Stimulated activated CD4-positive, alpha-beta T cell treated with anti-CD3 and anti-CD28 coated beads, TNF-alpha, amount 100 ng/mL, for 24 hours (primary cell): ENCODE measurements at regions not wholly inside any gene's neighbourhood (a gene's known extent, or its start where the extent isn't known, plus 50 kb on each side); places are given as distances from the start of the nearest gene placed in this dataset.
"Not testable (repeated sequence)": the region's sequence is repeated elsewhere in the genome, so short reads cannot be mapped to it uniquely, and the experiment has no call there.

Source experiments
- DNase-seq, 3 experiments: peaks; one replicate each; pipeline ENCODE4 v3.0.0-alpha.2; 2020; ENCODE audit warnings: low read depth in 3 of 3

DNA sequence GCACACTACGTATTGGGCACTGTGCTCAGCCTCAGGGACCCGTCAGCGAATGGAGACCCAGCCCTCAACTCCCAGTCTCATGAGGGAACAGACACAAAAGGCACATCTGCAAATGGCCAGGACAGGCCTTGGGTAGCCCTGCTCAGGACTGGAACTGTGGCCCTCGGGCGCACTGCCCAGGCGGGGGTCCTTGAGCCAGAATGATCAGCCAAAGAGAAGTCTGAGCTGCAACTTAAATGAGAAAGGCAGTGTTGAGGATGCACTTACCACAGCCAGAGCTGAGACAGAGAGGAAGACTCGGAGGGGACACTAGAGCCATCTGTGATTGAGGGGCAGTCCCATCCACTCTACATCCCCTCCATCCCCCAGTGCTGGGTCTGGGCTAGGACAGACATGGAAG lies 117.3 kb downstream of the C16orf95 start:
- no peak for DNase-seq

DNA sequence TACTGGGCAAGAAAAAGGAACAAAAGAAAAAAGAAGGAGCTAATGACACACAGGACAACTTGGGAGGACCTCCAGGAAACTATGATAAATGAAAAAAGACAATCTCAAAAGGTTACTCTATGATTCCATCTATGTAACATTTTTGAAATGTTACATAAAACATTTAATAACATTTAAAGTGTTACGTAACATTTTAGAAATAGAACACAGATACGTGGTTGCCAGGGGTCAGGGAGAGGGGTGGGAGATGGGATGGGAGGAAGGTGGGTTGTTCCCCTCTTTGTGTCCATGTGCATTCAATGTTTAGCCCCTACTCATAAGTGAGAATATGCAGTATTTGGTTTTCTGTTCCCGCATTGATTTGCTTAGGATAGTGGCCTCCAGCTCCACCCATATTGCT lies 116.6 kb downstream of the C16orf95 start:
- no peak for DNase-seq

DNA sequence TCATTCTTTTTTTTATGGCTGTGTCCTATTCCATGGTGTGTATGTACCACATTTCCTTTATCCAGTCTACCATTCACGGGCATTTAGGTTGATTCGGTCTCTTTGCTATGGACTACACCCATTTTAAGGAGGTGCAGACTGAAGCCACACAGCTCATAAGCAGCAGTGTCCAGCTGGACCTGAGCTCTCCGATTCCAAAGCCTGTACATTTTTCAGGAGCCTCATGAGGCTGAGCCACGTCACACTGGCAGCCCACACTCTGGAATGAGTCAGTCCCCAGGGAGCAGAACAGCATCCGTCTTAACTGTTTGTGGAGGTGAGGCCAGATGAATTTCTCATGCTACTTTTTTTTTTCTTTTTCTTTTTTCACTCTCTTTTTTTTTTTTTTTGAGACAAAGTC lies 116.1 kb downstream of the C16orf95 start:
- no peak for DNase-seq

DNA sequence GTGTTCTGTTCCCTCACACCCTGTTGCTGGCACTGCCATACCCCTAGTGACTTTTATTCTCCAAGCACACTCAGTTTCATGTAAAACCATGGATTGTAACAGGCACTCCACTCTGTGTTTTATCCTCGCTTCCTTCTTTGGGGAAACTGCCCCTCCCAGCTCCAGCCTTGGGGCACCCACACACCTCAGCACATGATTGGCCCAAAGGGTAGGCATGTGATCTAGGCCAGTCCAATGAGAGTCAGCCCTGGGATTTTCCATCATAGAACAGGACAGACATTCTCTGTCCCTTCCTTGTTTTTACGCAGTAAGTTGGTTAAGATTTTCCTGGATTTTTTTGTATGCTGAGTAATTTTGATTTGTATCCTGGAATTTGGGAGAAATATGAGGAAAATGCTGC lies 115.4 kb downstream of the C16orf95 start:
- no peak for DNase-seq

DNA sequence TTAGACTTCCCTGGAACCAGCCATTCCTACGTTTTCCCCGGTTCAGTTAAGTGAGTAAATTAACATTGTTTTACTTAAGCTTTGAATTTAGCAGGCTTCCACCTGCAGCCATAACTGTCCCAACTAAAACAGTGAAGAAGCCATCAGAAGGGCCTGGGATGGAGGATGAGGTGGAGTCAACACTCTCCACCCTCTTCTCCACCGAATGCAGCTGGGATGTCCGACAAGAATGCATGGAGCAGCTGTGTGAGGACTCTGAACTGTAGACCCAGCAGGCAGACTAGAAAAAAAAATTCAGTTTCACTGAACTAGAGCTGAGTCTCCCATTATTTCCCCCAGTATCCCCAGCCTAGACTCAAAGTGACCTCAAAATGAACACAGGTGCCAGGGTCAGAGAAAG lies 114.8 kb downstream of the C16orf95 start:
- DNase-seq, result no peak

DNA sequence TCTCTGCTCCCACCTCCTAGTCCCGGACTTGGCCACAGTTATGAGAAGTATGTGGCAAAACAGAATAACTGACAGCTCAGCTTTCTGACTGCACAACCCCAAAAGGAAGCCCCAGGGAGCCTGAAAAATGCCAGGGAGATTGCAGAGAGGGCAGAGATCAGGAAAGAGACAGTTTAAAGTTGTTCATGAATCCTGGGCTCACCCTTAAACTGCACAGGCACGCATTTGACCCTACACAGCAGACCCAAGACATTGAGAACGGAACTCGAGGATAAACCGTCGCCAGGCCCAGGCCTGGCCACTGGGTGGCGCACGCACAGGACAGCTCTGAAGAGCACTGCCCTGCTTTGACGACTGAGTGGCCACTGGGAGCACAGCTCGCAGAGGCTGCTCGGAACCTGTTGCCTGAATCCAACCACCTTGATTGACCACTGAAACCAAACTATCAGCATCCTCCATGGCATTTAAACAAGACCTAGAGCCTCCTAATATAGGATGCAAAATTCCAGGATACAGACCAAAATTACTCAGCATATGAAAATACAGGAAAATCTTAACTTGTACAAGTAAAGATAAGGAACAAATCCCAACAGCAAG lies 114.0 kb downstream of the C16orf95 start:
- peak in 2 of 3 experiments; percentile 4 to 58 for DNase-seq

DNA sequence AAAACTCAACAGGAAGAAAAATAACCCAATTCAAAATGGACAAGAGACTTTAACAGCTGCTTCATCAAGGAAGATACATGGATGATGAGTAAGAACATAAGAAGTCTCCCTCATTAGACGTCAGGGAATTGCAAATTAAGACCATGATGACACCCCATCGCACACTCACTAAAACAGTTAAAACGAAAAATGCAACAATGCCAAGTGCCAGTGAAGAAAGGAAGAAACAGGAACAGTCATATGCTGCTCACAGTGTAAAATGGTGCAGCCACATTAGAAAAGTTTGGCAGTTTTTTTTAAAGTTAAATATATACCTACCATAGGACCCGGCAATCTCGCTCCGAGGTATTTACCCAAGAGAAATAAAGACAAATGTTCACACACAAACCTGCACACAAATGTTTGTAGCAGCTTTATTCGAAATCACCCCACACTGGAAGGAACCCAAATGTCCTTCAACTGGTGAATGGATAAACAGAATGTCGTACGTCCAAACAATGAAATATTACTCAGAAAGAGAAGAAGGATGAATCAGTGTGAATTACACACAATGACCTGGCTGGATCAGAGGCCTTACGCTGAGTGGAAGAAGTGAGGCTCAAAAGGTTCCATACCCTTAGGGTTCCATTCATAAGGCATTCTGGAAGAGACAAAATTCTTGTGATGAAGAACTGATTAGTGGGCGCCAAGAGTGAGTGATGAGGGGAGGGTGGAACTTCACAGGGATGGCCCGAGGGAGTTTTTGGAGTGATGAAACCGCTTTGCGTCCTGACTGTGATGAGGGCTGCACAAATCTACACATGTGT lies 110.3 kb downstream of the C16orf95 start:
- DNase-seq, result no peak

DNA sequence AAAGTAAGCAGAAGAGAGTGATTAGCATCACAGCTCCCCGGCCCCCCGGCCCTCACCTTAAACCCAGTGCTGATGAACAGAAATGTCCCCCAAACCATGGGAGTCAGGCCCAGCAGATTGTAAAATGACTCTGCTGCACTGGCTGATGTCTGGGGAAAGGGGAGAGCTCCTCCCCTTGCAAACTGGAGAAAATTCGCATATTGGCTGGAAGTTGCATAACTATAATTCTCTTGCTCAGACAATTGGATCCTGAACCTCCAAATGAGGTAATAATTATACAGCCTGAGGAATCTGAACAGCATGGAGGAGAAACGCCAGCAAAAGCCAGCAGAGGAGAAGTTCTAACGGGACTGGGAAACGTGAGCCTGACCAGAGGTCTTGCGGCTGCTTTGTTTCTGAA lies 109.7 kb downstream of the C16orf95 start:
- DNase-seq, result no peak

DNA sequence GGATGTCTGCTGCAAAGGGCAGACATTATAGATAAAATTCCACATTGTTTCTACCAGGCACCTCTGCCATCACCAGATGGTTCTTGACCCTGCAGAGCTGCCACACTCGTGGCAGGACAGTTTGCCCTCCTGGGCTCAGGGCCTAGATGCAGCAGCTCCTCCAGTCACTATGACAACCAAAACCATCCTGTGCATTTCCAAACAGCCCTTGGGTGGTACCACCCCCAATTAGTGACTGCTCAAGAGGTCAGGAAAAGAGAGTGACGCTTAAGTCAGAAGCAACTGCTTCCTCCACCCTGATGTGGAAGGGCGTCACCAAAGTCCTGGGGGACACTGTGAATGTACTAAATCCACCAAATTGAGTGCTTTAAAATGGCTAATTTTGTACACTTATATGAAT lies 109.2 kb downstream of the C16orf95 start:
- DNase-seq, result no peak

DNA sequence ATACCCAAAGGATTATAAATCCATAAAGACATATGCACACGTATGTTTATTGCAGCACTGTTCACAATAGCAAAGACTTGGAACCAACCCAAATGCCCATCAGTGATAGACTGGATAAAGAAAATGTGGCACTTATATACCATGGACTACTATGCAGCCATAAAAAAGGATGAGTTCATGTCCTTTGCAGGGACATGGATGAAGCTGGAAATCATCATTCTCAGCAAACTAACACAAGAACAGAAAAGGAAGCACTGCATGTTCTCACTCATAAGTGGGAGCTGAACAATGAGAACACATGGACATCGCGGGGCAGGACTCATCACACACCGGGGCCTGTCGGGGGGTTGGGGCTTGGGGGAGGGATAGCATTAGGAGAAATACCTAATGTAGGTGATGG lies 108.2 kb downstream of the C16orf95 start:
- DNase-seq, result not testable (repeated sequence)

DNA sequence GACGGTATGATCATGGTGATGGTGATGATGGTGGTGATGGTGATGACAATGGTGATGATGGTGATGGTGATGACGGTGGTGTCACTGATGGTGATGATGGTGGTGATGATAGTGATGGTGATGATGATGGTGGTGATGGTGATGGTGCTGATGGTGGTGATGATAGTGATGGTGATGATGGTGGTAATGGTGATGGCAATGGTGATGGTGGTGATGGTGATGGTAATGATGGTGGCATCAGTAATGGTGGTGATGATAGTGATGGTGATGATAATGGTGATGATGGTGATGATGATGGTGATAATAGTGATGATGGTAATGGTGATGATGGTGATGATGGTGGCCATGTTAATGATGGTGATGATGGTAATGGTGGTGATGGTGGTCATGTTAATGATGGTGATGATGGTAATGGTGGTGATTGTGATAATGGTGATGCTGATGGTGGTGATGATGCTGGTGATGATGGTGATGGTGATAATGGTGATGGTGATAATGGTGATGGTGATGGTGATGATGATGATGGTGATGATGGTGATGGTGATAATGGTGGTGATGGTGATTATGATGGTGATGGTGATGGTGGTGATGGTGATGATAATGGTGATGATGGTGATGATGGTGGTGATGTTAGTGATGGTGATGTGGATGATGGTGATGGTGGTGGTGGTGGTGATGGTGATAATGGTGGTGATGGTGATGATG lies 107.2 kb downstream of the C16orf95 start:
- no peak for DNase-seq

DNA sequence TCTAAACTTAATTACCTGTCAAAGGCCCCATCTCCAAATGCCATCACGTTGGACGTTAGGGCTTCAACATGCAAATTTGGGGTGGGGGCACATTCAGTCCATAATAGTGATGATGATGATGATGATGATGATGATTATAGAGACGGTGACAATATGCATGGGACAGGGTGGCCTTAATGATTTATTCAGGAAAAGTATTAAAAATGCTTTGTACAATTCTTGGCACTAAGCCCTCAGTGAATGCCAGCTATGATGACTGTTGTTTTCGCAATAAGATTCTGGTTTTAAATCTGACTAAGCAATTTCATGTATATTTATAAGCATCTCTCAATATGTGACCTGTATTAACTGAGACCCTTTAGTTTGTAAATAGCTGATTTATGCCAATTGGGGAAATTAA lies 106.3 kb downstream of the C16orf95 start:
- no peak for DNase-seq

DNA sequence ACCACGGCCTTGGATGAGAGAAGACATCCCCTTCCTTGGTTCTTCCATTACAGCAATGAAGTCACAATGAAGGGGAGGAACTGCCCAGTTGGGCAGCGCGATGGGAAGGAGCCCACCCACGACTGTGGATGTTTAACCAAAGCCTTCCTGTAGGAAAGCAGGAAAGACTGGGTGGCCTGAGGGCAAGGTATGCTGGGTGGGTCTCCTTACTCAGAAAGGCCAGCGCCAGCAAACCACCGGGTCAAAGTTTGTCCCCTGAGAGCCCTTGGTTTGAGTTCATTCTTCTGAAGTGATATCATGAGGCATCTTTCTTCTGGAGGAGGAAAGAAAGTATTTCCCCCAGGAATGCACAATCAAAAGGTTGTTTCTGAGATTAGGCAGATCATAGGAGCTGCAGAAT lies 105.2 kb downstream of the C16orf95 start:
- no peak for DNase-seq

DNA sequence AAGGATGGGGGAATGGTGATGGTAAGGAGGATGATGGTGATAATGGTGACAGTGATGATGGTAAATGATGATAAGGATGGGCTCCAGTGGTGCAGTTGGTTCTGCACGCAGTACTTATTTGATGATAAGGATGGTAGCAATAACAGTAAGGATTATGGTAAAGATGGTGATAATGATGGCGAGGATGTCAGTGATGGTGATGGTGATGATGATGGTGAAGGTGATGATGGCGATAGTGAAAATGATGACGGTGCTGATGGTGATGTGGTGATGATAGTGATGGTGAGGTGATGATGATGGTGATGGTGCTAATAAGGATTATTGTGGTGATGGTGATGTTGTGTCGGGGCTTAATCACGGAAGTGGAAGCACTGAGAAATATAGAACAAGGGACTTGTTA lies 103.7 kb downstream of the C16orf95 start:
- no peak for DNase-seq

DNA sequence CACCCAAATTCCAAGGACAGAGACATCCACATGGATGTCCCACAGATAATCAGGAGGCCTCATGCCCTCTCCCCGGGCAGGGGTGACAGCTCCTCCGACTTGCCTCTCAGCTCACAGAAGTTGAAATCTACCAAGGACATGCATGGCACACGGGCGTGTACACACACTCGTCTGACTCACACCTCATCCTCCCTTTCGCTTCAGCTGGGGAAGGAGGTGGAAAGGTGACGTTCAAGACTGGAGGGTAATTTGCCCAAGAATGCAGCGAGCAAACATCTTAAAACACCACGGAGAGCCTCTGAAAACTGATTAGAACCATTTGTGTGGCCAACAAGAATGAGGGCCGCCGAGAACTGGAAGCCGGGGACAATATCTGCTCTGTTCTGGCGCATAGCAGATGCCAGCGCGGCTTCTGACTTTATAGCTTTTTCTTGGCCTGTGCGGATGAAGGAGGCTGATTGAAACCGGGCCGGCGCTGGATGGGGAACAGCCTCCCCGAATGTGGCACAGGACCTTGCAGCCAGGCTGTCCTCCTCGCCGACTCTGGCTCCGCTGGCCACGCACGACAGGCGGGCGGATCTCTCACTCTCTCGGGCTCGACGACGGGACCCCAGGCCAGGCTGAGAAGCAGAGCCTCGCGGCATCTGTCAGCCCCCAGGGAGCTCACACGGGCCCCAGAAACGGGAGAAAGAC lies 100.9 kb downstream of the C16orf95 start:
- no peak for DNase-seq

DNA sequence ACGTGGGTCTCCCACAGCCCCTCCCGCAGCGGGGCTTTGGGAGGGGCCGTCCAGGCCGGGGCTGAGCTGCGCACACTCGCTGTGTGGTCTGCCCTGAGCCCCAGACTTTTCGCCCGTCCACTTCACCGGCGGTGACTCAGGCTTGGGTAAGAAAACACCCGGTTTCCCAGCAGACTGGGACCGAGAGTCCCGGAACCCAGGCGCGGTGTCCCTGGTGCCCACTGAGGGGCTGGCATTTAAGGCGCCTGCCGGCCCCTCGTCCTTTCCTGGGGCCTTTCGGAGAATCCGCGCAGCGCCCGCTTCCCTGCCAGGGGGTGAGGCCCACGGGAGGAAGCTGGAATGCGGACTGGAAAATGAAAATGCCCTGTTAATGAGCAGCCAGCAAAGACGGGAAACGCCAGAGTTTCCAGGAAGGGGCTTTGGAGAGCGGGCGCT lies 100.3 kb downstream of the C16orf95 start:
- no peak for DNase-seq

DNA sequence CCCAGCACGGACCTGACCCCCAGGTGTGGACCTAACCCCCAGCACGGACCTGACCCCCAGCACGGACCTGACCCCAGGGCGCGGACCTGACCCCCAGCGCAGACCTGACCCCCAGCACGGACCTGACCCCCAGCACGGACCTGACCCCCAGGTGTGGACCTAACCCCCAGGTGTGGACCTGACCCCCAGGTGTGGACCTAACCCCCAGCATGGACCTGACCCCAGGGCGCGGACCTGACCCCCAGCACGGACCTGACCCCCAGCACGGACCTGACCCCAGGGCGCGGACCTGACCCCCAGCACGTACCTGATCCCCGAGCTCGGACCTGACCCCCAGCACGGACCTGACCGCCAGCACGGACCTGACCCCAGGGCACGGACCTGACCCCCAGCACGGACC lies 99.4 kb downstream of the C16orf95 start:
- not testable (repeated sequence) for DNase-seq

DNA sequence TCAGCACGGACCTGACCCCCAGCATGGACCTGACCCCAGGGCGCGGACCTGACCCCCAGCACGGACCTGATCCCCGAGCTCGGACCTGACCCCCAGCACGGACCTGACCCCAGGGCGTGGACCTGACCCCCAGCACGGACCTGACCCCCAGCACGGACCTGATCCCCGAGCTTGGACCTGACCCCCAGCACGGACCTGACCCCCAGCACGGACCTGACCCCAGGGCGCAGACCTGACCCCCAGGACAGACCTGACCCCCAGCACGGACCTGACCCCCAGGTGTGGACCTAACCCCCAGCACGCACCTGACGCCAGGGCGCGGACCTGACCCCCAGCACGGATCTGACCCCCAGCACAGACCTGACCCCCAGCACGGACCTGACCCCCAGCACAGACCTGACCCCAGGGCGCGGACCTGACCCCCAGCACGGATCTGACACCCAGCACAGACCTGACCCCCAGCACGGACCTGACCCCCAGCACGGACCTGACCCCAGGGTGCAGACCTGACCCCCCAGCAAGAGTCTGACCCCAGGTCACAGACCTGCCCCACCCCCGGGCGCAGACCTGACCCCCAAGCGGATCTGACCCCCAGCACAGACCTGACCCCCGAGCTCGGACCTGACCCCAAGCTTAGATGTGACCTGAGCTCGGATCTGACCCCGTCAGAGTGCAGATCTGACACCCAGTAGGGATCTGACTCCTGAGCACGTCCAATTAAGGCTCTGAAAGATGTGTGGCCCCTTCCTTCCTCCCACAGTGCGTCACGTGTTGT lies 98.7 kb downstream of the C16orf95 start:
- DNase-seq, result no peak

DNA sequence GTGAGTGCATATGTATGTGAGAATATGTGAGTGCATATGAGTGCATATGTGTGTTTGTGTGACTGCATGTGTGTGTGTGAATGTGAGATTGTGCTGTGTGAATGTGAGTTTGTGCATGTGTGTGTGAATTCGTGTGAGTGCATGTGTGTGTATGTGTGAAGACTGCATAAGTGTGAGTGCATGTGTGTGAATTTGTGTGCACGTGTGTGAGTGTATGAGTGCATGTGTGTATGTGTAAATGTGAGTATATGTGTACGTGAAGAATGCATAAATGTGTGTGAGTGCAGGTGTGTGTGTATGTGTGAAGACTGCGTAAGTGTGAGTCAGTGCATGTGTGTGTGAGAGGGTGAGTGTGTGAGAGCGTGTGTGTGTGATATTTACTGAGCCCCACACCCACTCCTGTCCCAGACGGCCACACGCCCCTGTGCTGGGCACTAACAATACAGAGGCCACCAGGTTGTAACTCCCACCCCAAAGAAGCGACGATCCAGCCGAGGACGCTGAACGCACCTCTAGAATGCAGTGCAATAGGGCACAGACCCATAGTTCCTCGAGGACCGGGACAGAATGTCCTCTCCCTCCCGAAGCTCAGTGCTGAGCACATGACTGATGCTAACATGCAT lies 97.8 kb downstream of the C16orf95 start:
- DNase-seq, result no peak

DNA sequence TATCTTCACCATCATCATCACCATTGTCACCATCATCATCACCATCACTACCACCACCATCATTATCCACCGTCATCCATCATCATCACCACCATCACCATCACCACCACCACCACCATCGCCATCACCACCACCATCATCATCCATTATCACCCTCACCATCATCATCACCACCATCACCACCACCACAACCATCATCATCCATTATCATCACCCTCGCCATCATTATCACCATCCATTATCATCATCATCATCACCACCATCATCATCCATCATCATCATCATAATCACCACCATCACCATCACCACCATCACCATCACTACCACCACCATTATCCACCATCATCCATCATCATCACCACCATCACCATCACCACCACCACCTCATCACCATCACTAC lies 95.6 kb downstream of the C16orf95 start:
- DNase-seq, result no peak

DNA sequence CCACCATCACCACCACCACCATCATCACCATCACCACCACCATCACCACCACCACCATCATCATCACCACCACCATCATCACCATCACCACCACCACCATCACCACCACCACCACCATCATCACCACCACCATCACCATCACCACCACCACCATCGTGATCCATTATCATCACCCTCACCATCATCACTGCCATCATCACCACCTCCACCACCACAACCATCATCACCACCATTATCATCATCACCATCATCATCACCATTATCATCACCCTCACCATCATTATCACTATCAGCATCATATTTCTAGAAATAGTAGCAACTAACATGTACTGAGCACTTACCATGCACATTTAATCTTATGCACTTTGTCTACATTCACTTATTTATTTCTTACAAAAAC lies 94.9 kb downstream of the C16orf95 start:
- DNase-seq, result no peak
